ENCODE measurements at regions not wholly inside any gene's neighbourhood (a gene's known extent, or its start where the extent isn't known, plus 50 kb on each side); places are given as distances from the start of the nearest gene placed in this dataset.

DNA sequence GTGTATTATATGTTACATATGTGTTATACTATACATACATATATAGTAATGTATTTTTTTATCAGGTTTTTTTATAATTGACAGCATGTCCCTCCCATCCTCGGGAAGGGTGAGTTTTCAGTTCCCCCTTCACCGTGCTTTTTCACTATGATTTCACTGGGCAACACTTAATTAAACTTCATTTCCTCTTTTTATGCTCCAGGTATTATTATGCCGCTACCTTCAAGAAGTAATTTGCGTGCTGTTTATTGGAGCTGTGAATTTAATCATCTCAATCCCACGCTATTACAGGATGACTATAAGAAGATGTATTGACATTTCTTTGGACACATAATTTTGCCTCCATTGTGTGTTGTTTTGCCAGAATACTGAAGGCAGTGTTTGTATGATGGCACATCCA, 228.6 kb downstream of the SAMD5 start:
- intact Hi-C loops (cut with micrococcal nuclease) (no loop called here), in situ Hi-C loops (cut with MboI; ENCODE audit: low sequenced_read_pairs) (no loop called here), dilution Hi-C loops (cut with HindIII; ENCODE audit: low sequenced_read_pairs, unreplicated experiment) (no loop called here)
- Histone ChIP-seq H3K56ac (ENCODE audit: extremely low read depth, insufficient read depth, low read length) (no peak overlapping the region), H2AK9ac (replicated peaks; ENCODE audit: low read depth, low read length, poor library complexity) (no peak overlapping the region), H3K4ac (ENCODE audit: low read depth, low read length) (no peak overlapping the region), H3K14ac (replicated peaks; ENCODE audit: low read depth, low read length) (no peak overlapping the region), H3K4me2 (ENCODE audit: low read depth, low read length) (no peak overlapping the region), H2BK120ac (ENCODE audit: low read depth, low read length) (no peak overlapping the region), H3K79me1 (ENCODE audit: low read depth in 1 of 2, low read length in 2 of 2) (no peaks in the 10 kb centered on the region), H4K20me1 (ENCODE audit: insufficient read depth, low read length) (no peaks in the 10 kb centered on the region), H2BK15ac (ENCODE audit: low read depth, low read length) (no peak overlapping the region), H2AFZ (replicated peaks; ENCODE audit: low read length, poor library complexity) (no peak overlapping the region), H3K27me3 (ENCODE audit: control insufficient read depth, insufficient read depth, low read length) (no peaks in the 10 kb centered on the region; the same call in 1 of the 2 replicates), H3K4me3 (ENCODE audit: insufficient read depth, low read depth, low read length) (no peak overlapping the region), H3K9me1 (ENCODE audit: insufficient read depth, low read length) (no peaks in the 10 kb centered on the region), H4K91ac (ENCODE audit: insufficient read depth, low read depth, low read length) (no peak overlapping the region), H2BK20ac (ENCODE audit: low read depth, low read length) (no peak overlapping the region), H3K4me1 (ENCODE audit: control insufficient read depth, insufficient read depth, low read length) (peaks cover 2% of the 10 kb centered on the region; the same call in 1 of the 2 replicates), H3K36me3 (ENCODE audit: control insufficient read depth, insufficient read depth, low read length) (no peaks in the 10 kb centered on the region), H4K8ac (ENCODE audit: low read depth in 2 of 2, low read length in 2 of 2) (no peak overlapping the region), H3K23ac (ENCODE audit: low read depth, low read length) (no peak overlapping the region), H4K5ac (ENCODE audit: low read depth, low read length) (no peak overlapping the region), H3K9me3 (ENCODE audit: control insufficient read depth, insufficient read depth, low read length) (no peaks in the 10 kb centered on the region), H3K27ac (ENCODE audit: insufficient read depth, low read length) (no peak overlapping the region), H2AK5ac (ENCODE audit: low read depth, low read length) (no peak overlapping the region), H2BK5ac (ENCODE audit: low read depth, low read length, poor library complexity, severe bottlenecking) (no peak overlapping the region), H3K9ac (ENCODE audit: low read depth, low read length) (no peak overlapping the region), H3K18ac (ENCODE audit: low read depth, low read length) (no peak overlapping the region)
- TF ChIP-seq RAD21 (IDR thresholded peaks at IDR 0.05; ENCODE audit: low read length) (no peak), CEBPB (IDR thresholded peaks at IDR 0.05; ENCODE audit: low read depth, low read length) (no peak), RCOR1 (IDR thresholded peaks at IDR 0.05; ENCODE audit: insufficient replicate concordance, low read length) (no peak), RFX5 (IDR thresholded peaks at IDR 0.05; ENCODE audit: low read depth, low read length) (no peak), POLR2A (IDR thresholded peaks at IDR 0.05; ENCODE audit: low read depth, low read length) (no peak), CHD1 (IDR thresholded peaks at IDR 0.05; ENCODE audit: low read depth, low read length) (no peak), NFE2L2 (IDR thresholded peaks at IDR 0.05; ENCODE audit: low read depth, low read length) (no peak), SMC3 (IDR thresholded peaks at IDR 0.05; ENCODE audit: low read depth, low read length) (no peak), MXI1 (IDR thresholded peaks at IDR 0.05; ENCODE audit: borderline replicate concordance, low read depth, low read length) (no peak)
- TF ChIP-seq, protein P1, sequence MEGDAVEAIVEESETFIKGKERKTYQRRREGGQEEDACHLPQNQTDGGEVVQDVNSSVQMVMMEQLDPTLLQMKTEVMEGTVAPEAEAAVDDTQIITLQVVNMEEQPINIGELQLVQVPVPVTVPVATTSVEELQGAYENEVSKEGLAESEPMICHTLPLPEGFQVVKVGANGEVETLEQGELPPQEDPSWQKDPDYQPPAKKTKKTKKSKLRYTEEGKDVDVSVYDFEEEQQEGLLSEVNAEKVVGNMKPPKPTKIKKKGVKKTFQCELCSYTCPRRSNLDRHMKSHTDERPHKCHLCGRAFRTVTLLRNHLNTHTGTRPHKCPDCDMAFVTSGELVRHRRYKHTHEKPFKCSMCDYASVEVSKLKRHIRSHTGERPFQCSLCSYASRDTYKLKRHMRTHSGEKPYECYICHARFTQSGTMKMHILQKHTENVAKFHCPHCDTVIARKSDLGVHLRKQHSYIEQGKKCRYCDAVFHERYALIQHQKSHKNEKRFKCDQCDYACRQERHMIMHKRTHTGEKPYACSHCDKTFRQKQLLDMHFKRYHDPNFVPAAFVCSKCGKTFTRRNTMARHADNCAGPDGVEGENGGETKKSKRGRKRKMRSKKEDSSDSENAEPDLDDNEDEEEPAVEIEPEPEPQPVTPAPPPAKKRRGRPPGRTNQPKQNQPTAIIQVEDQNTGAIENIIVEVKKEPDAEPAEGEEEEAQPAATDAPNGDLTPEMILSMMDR (conservative IDR thresholded peaks at IDR 0.05; ENCODE audit: low read depth, low read length), result no peak
- TF ChIP-seq, protein P2, sequence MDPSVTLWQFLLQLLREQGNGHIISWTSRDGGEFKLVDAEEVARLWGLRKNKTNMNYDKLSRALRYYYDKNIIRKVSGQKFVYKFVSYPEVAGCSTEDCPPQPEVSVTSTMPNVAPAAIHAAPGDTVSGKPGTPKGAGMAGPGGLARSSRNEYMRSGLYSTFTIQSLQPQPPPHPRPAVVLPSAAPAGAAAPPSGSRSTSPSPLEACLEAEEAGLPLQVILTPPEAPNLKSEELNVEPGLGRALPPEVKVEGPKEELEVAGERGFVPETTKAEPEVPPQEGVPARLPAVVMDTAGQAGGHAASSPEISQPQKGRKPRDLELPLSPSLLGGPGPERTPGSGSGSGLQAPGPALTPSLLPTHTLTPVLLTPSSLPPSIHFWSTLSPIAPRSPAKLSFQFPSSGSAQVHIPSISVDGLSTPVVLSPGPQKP (IDR thresholded peaks at IDR 0.05; ENCODE audit: borderline replicate concordance, low read depth, low read length), result no peak
- BruUV-seq (replicated peaks), result no TSS peak
- ChIA-PET POLR2A (ENCODE audit: unreplicated experiment) (no interaction called here), CTCF (interaction anchor here (1.4 kb wide), 1 partner anchor 23 kb away, joined by 3 read pairs; no protein-coding TSS in a partner anchor)
- WGBS, 2 experiments (ENCODE audit: extremely low coverage in 2 of 2, insufficient read length in 1 of 2), result no CpG with 5 or more reads among the region's 5 CpGs
- DNase-seq (no peak), ATAC-seq (ENCODE audit: low read depth) (no peak)

Data from IMR-90 (cell line).